IMR-90 (cell line): ENCODE measurements at regions not wholly inside any gene's neighbourhood (a gene's known extent, or its start where the extent isn't known, plus 50 kb on each side); places are given as distances from the start of the nearest gene placed in this dataset.
A peak's percentile ranks its signal among the peaks of the same experiment; 100 is the strongest.

Experiments
- ATAC-seq: fragments of 200-7000 bp; cut with Tn5 transposase; 2 replicates; pipeline ENCODE4 v1.9.1; 2020; ENCODE audit warnings: low read depth, mild to moderate bottlenecking, moderate library complexity
- BruUV-seq: library from RNA; stranded (reverse); fragments of 400-500 nt; replicated peaks from 2 replicates; lab custom pipeline; 2021; lab: Mats Ljungman, UMichigan
- CTCF ChIA-PET: fragments of 300-600 bp; formaldehyde crosslinking; extraction: SDS; loops from one replicate; lab custom pipeline; 2021; ENCODE audit warnings: antibody characterized with exemption; lab: Yijun Ruan, JAX
- POLR2A ChIA-PET: fragments of 300-600 bp; sonication (Branson Sonifier 250); formaldehyde crosslinking; loops from one replicate; lab custom pipeline; 2022; ENCODE audit warnings: antibody characterized with exemption; ENCODE audit not compliant: unreplicated experiment; lab: Charles Lee
- DNase-seq: peaks from one replicate; pipeline ENCODE4 v3.0.0; 2013
- H2AFZ ChIP-seq: replicated peaks from 2 replicates; pipeline ENCODE3; 2013; ENCODE audit warnings: low read length, mild to moderate bottlenecking; ENCODE audit not compliant: poor library complexity
- H2AK5ac ChIP-seq: 2 replicates; pipeline ENCODE4 v1.6.1; 2013; ENCODE audit warnings: low read depth, low read length, inconsistent platforms
- H2AK9ac ChIP-seq: replicated peaks from 2 replicates; pipeline ENCODE3; 2013; ENCODE audit warnings: mild to moderate bottlenecking, low read depth, low read length, moderate library complexity; ENCODE audit not compliant: poor library complexity
- H2BK120ac ChIP-seq: 2 replicates; pipeline ENCODE4 v1.6.1; 2013; ENCODE audit warnings: low read depth, low read length, inconsistent platforms
- H2BK15ac ChIP-seq: 3 replicates; pipeline ENCODE4 v1.6.1; 2013; ENCODE audit warnings: low read depth, low read length, inconsistent platforms
- H2BK20ac ChIP-seq: 2 replicates; pipeline ENCODE4 v1.6.1; 2013; ENCODE audit warnings: low read depth, mild to moderate bottlenecking, inconsistent platforms, low read length, moderate library complexity
- H2BK5ac ChIP-seq: 2 replicates; pipeline ENCODE4 v1.6.1; 2013; ENCODE audit warnings: mild to moderate bottlenecking, low read depth, low read length, inconsistent platforms; ENCODE audit not compliant: poor library complexity, severe bottlenecking
- H3K14ac ChIP-seq: replicated peaks from 2 replicates; pipeline ENCODE4 v1.6.1; 2013; ENCODE audit warnings: low read depth, low read length, inconsistent platforms
- H3K18ac ChIP-seq: 2 replicates; pipeline ENCODE4 v1.6.1; 2013; ENCODE audit warnings: low read depth, low read length, control low read depth
- H3K23ac ChIP-seq: 2 replicates; pipeline ENCODE4 v1.6.1; 2013; ENCODE audit warnings: low read depth, low read length, inconsistent platforms
- H3K27ac ChIP-seq: 2 replicates; pipeline ENCODE4 v1.5.1; 2013; ENCODE audit warnings: mild to moderate bottlenecking, control low read depth, low read length; ENCODE audit not compliant: insufficient read depth
- H3K27me3 ChIP-seq: 2 replicates; pipeline ENCODE4 v1.6.1; 2013; ENCODE audit warnings: low read length; ENCODE audit not compliant: control insufficient read depth, insufficient read depth
- H3K36me3 ChIP-seq: 2 replicates; pipeline ENCODE4 v1.6.1; 2013; ENCODE audit warnings: low read length, mixed read lengths; ENCODE audit not compliant: control insufficient read depth, insufficient read depth
- H3K4ac ChIP-seq: 2 replicates; pipeline ENCODE4 v1.6.1; 2013; ENCODE audit warnings: low read depth, low read length, inconsistent platforms
- H3K4me1 ChIP-seq: 2 replicates; pipeline ENCODE4 v1.6.1; 2013; ENCODE audit warnings: low read length, mixed read lengths; ENCODE audit not compliant: control insufficient read depth, insufficient read depth
- H3K4me2 ChIP-seq: 2 replicates; pipeline ENCODE4 v1.6.1; 2013; ENCODE audit warnings: low read depth, mild to moderate bottlenecking, control low read depth, low read length, moderate library complexity
- H3K4me3 ChIP-seq: 2 replicates; pipeline ENCODE4 v1.5.1; 2013; ENCODE audit warnings: low read depth, mild to moderate bottlenecking, control low read depth, low read length, moderate library complexity; ENCODE audit not compliant: insufficient read depth
- H3K56ac ChIP-seq: 2 replicates; pipeline ENCODE4 v1.6.1; 2013; ENCODE audit warnings: low read length, inconsistent platforms; ENCODE audit not compliant: insufficient read depth; ENCODE audit errors: extremely low read depth
- H3K79me1 ChIP-seq, 2 experiments: 2 replicates each; pipeline ENCODE4 v1.6.1; 2013; ENCODE audit warnings: low read length in 2 of 2, inconsistent platforms in 1 of 2, low read depth in 1 of 2
- H3K9ac ChIP-seq: 2 replicates; pipeline ENCODE4 v1.6.1; 2013; ENCODE audit warnings: low read depth, low read length, control low read depth
- H3K9me1 ChIP-seq: 2 replicates; pipeline ENCODE4 v1.6.1; 2013; ENCODE audit warnings: low read length, inconsistent platforms; ENCODE audit not compliant: insufficient read depth
- H3K9me3 ChIP-seq: 2 replicates; pipeline ENCODE4 v1.6.1; 2013; ENCODE audit warnings: low read length; ENCODE audit not compliant: control insufficient read depth, insufficient read depth
- H4K20me1 ChIP-seq: 2 replicates; pipeline ENCODE4 v1.6.1; 2013; ENCODE audit warnings: low read length, inconsistent platforms; ENCODE audit not compliant: insufficient read depth
- H4K5ac ChIP-seq: 2 replicates; pipeline ENCODE4 v1.6.1; 2013; ENCODE audit warnings: mild to moderate bottlenecking, low read depth, low read length, control low read depth
- H4K8ac ChIP-seq, 2 experiments: 2 replicates each; pipeline ENCODE4 v1.6.1; 2013; ENCODE audit warnings: low read depth in 2 of 2, low read length in 2 of 2, control low read depth in 1 of 2, inconsistent platforms in 1 of 2
- H4K91ac ChIP-seq: 2 replicates; pipeline ENCODE4 v1.6.1; 2013; ENCODE audit warnings: low read depth, low read length, inconsistent platforms; ENCODE audit not compliant: insufficient read depth
- MAFK ChIP-seq: IDR thresholded peaks from 2 replicates; pipeline ENCODE4 v1.6.1; 2012; ENCODE audit warnings: low read depth, low read length, improper control_type of control experiment
- RFX5 ChIP-seq: IDR thresholded peaks from 2 replicates; pipeline ENCODE4 v1.8.0; 2012; ENCODE audit warnings: low read depth, mild to moderate bottlenecking, low read length, moderate library complexity
- WGBS, 2 experiments: methylation state at CpG; one replicate each; pipeline versions ENCODE4 v1.1.5 to v1.1.7; 2013; ENCODE audit warnings: missing lambda C conversion rate in 2 of 2; ENCODE audit not compliant: insufficient read length in 1 of 2; ENCODE audit errors: extremely low coverage in 2 of 2; 5-methylcytosine and 5-hydroxymethylcytosine counted together
- dilution Hi-C: fragments of 300-500 bp; cut with HindIII; formaldehyde crosslinking; loops from one replicate; pipeline ENCODE4 v1.14.3; 2018; ENCODE audit warnings: low sequenced_read_pairs; ENCODE audit not compliant: unreplicated experiment
- in situ Hi-C: fragments of 300-500 bp; cut with MboI; formaldehyde crosslinking; loops from 3 replicates; pipeline ENCODE4 v1.14.3; 2019; ENCODE audit warnings: low sequenced_read_pairs, inconsistent platforms, mixed read lengths
- intact Hi-C: fragments of 100-400 bp; cut with micrococcal nuclease; formaldehyde crosslinking; loops from 2 replicates; pipeline ENCODE4 v1.10.0; 2022

GRCh38 chr12:40435251-40435650 lies 210.5 kb downstream of the LRRK2 start:
- in situ Hi-C loops = no loop called here
- TF ChIP-seq RFX5 = no peak
- TF ChIP-seq MAFK = peak; percentile 86
- DNase-seq = no peak

More at GRCh38 chr12:40435251-40435650, 210.5 kb downstream of the LRRK2 start:
- Histone ChIP-seq H3K56ac (no peak overlapping the region), H4K8ac (no peak overlapping the region), H3K9me1 (no peaks in the 10 kb centered on the region), H2AK9ac (no peak overlapping the region), H2BK20ac (no peak overlapping the region), H3K4me1 (no peaks in the 10 kb centered on the region), H2BK120ac (no peak overlapping the region), H4K20me1 (no peaks in the 10 kb centered on the region), H3K14ac (no peak overlapping the region), H3K4ac (no peak overlapping the region), H4K5ac (no peak overlapping the region), H3K36me3 (no peaks in the 10 kb centered on the region), H3K23ac (no peak overlapping the region), H3K9me3 (no peaks in the 10 kb centered on the region), H2BK5ac (no peak overlapping the region), H2AFZ (no peak overlapping the region), H2BK15ac (no peak overlapping the region), H2AK5ac (no peak overlapping the region), H4K91ac (no peak overlapping the region), H3K79me1 (no peaks in the 10 kb centered on the region), H3K27me3 (no peaks in the 10 kb centered on the region), H3K18ac (no peak overlapping the region), H3K27ac (no peak overlapping the region), H3K9ac (no peak overlapping the region), H3K4me2 (no peak overlapping the region), H3K4me3 (no peak overlapping the region)
- BruUV-seq = no TSS peak
- POLR2A ChIA-PET = no interaction called here
- ATAC-seq = no peak
- dilution Hi-C loops = no loop called here
- CTCF ChIA-PET = interaction anchor here (0.6 kb wide), 1 partner anchor 95 kb away, joined by 3 read pairs; no protein-coding TSS in a partner anchor
- no CpG with 5 or more reads among the region's 2 CpGs for WGBS, 2 experiments
- intact Hi-C loops = no loop called here
